ENCODE measurements at regions not wholly inside any gene's neighbourhood (a gene's known extent, or its start where the extent isn't known, plus 50 kb on each side); places are given as distances from the start of the nearest gene placed in this dataset.

DNA sequence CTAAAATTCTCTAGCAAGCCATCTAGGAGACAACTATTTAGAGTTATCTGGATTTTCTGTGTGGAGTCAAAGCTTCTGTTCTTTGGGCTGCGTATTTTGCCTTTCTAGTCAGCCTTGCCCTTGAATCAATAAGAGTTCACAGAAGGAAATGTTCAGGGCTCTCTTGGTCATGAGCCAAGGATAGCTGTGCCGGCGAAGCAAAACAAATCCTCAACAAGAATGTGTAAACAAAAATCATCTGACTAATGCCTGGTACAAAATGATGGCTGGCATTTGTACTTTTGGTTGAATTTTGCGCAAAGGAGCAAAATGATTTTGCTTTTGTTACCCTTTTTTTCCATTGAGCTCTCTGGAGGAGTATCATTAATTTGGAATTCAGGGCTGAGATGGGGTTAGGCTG is 171.1 kb downstream of the DACT1 start:
- TF ChIP-seq, protein P1, sequence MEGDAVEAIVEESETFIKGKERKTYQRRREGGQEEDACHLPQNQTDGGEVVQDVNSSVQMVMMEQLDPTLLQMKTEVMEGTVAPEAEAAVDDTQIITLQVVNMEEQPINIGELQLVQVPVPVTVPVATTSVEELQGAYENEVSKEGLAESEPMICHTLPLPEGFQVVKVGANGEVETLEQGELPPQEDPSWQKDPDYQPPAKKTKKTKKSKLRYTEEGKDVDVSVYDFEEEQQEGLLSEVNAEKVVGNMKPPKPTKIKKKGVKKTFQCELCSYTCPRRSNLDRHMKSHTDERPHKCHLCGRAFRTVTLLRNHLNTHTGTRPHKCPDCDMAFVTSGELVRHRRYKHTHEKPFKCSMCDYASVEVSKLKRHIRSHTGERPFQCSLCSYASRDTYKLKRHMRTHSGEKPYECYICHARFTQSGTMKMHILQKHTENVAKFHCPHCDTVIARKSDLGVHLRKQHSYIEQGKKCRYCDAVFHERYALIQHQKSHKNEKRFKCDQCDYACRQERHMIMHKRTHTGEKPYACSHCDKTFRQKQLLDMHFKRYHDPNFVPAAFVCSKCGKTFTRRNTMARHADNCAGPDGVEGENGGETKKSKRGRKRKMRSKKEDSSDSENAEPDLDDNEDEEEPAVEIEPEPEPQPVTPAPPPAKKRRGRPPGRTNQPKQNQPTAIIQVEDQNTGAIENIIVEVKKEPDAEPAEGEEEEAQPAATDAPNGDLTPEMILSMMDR (conservative IDR thresholded peaks at IDR 0.05; ENCODE audit: low read length), result no peak
- no peak for TF ChIP-seq EZH2phosphoT487 (IDR thresholded peaks at IDR 0.05; ENCODE audit: borderline replicate concordance, low read depth, low read length)

Data from OCI-LY7 (cell line).